GM19035 (cell line): ENCODE measurements at regions not wholly inside any gene's neighbourhood (a gene's known extent, or its start where the extent isn't known, plus 50 kb on each side); places are given as distances from the start of the nearest gene placed in this dataset.

Source experiments
- ATAC-seq: cut with Tn5 transposase; IDR thresholded peaks from one replicate; pipeline ENCODE4 v1.9.1; 2021; ENCODE audit not compliant: unreplicated experiment

DNA sequence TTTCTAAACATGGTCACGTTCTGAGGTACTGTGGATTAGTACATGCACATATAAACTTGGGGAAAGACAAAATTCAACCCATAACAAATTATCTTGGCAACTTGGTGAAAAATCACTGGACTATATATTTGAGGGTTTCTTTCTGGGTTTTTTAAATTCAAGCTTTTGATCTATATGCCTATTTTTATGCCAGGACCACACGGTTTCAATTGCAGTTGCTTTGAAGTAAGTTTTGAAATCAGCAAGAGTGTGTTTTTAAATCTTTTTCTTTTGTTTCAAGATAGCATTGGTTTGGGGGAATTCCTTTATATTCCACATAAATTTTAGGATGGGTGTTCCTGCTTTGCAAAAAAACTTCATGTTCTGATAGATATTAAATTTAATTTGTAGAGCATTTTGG is 406.4 kb upstream of the VWC2 start:
- ATAC-seq = no peak

DNA sequence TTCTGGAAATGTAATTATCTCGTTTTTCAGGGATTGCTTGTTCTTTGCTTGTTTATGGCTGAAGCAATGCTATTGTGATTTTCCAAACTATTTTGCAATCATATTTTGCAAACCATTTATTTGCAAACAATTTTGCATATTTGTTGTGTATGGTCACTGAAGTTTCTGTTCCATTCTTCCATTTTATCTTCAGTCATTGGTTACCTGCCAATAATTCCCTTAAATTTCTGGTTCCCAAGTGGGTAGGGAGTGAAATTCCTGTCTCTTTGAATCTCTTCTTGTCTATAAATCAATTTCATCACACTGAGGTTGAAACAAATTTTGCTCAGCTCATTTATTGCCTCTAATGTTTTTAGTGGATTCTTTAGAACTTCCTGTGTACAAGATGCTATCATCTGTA is 401.7 kb upstream of the VWC2 start:
- ATAC-seq = no peak

DNA sequence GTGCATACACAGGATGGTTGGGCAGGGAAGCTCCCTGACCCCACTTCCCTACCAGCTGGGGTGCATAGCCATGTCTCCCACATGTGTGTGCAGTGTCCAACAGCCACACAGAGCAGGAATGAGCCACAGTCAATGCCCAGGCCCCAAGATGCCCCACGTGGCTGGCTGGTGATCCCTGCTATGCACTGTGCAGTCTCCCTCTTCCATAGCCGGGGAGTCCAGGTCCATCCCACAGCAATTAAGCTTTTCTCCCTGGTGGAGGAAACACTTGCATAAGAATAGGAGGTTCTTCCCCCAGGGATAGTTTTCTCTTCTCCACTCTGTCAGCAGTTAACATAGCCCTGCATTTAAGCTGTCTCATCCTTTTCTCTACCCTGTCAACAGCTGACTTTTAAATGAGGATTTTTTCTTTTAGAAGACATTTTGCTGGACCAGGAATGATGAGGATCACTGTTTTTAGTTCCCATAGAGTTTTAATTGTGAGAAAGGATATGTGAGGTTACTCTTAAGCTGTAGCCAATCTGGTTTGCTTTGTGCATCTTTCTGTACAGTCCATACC is 396.5 kb upstream of the VWC2 start:
- ATAC-seq = no peak

DNA sequence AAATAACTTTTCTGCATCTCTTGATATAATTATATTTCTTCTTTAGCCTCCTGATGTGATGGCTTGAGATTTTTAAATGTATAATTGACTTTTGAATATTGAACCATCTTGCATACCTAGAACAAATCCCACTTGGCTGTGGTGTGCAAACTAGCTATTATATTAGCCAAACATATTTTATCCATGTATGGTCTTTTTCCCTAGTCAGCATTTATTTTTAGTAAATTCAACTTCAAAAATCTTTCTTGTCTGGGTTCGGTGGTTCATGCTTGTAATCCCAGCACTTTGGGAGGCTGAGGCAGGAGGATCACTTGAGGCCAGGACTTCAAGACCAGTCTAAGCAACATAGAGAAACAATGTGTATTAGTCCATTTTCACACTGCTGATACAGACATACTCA is 386.6 kb upstream of the VWC2 start:
- no peak for ATAC-seq

DNA sequence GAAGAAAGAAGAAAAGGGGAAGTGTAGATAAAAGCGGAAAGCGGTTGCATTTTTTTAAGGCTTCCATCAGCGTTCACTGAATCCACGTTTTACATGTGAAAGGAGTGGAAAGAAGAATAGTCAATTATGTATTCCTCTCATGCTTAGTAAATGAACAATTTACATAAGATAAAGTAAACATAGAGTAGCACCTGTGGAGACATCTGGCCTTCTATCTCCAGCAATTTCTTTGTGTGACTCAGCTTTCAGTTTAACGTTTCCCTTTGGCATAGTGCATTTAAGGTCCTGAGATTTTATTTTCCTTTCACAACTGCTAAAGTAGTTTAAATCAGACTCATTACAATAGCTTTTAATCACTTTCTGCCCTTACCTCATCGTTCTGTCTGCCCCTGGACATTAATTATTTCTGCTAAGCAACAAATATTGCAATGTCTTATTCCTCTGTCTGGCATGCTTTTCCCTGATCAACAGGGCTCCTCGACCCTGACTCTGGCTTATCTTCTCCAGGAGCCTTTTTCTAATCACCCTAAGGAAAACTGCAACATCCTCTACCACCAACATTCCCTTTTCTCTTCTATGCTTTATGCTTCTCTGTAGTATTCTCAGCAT is 383.5 kb upstream of the VWC2 start:
- no peak for ATAC-seq

DNA sequence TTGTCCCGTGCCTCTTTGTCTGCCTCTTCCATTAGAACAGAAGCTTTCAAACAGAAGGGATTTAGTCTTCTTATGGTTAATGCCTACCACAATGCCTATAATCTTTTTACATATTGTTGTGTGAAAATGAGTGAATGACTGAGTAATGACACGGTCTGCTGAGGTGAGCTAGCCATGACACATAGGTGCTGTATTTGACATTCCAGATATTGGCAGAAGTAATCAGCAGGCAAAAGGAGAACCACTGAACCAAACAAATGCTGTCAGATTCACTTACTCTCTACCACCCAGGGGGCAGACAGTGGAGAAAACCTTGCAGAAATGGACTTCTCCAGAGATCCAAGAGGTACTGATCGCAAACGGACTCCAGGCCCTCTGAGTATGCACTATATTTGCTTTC is 377.2 kb upstream of the VWC2 start:
- ATAC-seq = no peak

DNA sequence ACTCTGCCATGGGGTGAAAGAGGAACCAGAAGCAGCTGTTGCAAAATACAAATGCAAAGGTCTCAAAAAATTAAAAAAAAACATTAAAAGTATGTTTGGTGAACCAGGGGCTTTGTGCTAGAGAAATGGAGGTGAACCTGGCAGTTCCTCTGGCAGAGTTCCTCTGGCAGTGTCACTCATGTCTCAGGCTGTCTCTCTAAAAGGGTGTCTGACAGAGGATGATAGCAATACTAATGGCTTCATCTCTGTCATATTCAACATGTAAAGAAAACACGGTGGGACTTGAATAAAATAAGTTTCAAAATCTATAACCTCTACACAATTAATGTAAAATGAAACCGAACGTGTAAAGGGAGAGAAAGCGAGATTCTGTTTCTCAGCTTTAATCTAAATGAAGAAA is 375.7 kb upstream of the VWC2 start:
- ATAC-seq = no peak

DNA sequence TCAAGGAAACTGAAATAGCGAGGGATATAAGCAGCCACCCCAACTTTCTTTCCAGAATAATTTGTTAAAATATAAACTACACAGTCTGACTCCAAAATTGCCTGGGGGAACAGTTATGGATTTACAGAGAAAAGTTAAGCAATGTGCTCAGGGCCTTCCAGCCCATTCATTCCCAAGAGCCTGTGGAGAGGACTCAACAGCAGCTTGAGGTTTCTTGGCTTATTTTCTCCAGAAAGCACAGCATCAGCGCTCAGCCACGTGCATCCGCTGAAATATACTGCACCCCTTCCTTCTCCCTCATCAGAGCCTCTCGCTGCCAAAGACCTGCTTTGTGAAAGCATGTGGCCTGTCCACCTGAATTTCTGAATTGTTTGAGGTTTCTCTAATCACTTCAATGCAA is 375.2 kb upstream of the VWC2 start:
- ATAC-seq = no peak

DNA sequence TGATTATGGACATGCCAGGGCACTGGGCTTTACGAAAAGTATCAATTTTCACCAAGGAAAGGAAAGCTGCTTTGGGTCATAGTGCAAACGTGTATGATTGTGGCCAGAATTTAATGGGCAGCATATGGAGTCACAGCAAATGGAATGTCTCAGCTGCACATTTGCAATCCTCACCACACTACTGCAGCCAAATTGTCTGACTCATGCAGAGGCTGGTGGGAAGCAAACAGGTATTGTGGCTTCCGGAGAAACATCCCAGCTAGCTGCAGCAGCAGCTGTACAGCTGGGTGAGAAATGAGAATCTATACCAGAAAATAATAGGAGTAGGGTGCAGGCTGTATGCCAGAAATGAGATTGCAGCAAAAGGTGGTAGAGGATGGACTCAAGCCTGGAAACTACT is 374.7 kb upstream of the VWC2 start:
- no peak for ATAC-seq

DNA sequence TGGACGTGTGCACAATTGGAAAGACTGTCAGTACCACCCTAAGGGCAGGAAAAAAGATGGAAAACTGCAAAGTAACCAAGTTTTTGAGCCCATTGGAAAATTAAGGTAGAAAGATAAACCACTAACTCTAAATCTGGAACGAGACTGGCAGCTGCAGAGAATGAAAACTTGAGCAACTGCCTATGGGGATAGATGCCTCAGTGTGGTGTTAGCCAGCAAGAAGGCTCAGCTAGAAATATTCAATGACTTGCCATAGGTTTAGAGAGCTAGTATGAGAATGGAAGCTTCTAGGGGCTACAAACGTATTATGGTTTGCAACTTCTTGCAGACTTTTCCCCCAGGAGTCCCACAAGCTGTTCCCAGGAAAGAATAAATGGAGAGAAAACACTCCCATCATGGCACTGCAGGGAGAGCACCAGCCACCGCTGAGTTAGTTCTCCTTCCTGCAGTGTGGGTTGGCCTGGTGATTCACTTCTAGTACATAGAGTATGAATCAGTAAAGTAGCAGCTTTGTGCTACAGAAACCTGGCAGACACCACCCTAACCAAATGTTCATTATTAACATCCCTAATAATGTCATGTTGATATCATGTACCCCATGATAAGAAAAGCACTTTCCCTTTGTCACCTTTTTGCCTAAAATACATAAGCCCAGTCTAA is 372.4 kb upstream of the VWC2 start:
- no peak for ATAC-seq

DNA sequence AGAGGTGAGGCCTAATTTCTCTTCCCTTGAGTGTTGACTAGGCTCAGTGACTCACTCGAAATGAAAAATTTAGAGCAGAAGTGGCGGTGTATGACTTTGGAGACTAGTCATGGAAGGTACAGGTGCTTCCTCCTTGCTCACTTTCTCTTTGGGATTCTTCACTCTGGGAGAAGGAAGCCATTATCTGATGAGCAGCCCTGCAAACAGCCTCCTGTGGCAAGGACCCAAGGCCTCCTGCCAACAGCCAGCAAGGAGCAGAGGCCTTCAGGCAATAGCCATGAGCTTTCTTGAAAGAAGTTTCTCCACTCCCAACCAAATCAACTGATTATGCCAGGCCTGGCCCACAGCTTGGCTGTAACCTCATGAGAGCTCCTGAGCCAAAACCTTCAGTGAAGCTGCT is 369.6 kb upstream of the VWC2 start:
- no peak for ATAC-seq

DNA sequence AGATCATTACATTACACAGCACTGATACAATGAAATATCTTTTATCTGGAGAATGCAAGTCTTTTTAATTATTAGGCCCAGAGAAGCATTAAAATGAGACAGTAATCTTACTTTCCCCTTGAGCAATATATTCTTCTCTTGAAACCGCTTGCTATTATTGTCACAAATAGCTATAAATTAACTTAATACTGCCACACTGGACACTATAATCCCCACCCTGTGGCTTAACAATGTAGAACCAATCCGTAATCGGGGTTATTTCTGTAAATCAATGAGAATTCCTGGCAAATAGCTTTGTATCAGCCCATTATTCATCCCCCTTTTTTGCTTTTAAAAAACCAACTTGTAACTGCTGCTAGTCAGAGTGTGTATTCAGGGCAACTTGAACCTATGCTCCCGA is 366.2 kb upstream of the VWC2 start:
- ATAC-seq = no peak

DNA sequence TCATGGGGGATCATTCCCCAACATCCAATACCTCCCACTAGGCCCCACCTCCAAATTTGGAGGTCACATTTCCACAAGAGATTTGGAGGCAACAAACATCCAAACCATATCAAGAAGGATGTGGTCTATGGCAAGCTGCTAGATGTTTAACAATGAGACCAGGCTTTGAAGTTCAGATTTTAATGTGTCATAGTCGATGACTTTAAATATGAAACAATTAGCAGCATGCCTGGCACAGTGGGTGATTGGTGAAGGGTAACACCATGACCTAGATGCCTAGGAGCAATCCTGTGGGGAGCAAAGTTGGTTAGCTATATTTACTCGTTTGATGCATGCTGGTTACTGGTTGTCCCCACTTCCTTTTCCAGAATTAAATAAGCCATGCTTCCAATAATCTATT is 356.4 kb upstream of the VWC2 start:
- no peak for ATAC-seq

DNA sequence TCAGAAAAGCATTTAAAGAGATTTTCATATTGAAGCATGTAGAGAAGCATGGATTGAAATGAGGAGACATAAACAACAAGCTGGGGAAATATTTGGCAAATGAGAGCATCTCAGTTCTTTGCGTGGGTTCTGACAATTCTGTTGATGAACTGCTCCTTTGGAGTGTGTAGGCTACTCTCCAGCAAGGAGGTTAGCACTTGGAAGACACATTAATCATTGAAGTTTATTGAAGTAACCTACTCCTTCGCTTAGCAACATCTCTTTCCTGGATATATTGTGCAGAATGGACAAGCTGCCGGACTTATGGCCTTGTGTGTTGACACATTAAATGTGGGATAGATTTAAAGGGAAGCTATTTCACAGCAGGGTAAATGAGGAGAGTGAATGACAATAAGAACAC is 354.5 kb upstream of the VWC2 start:
- ATAC-seq = no peak

DNA sequence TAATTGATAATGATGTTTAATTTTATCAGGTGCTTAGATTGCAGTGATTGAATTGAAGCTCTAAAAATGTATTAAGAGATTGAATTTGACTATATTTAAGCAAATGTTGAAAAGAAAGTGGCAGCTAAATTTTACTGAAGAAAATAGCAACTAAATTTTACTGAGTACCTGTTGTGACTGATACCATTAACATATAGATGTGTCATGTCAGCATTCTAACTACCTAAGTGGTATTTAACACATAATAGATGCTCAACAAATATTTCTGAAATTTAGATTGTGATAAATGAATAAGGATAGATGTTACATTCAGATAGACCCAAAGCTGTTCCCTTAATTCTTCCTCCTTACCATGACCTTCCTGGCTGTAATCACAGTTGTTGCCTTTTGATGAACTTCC is 350.9 kb upstream of the VWC2 start:
- ATAC-seq = no peak

DNA sequence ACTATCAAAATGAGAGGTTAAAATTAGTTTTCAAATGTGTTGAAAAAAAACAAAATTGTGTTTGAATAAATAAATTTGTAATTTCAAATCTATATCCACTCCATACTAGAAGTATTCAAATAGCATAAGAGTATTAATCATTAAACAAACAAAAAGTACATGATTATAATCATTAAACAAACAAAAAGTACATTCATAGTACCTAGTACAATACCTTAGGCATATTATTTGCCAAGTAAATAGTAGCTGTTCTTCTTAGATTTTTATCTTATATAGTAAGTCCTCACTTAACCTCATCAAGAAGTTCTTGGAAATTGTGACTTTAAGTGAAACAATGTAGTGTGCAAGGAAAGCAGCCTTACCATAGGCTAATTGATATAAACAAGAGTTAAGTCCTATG is 349.3 kb upstream of the VWC2 start:
- no peak for ATAC-seq

DNA sequence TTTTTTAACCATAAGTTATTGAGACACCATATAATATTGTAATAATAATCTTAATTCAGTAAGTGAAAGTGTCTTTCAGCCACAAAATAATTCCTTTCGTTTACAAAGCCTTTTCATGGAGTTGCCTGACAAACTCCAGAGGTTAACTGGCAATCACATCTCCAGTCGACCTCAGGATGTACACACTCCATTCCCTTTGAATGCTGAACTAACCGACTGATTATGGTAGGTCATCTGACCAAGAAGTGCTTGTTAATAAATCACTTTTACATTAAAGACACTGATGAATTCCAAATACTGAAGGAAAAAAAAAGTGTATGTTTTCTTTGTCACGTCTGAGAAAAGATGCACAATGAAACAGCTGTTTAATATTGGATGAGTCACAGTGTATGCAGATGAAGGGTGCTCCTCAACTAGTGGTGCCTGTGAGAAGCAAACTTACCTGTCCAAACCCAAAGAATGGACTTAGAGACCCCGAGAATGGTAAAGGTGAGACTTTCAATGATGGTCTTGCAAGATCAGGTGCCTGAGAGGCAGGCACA is 348.1 kb upstream of the VWC2 start:
- ATAC-seq = no peak

DNA sequence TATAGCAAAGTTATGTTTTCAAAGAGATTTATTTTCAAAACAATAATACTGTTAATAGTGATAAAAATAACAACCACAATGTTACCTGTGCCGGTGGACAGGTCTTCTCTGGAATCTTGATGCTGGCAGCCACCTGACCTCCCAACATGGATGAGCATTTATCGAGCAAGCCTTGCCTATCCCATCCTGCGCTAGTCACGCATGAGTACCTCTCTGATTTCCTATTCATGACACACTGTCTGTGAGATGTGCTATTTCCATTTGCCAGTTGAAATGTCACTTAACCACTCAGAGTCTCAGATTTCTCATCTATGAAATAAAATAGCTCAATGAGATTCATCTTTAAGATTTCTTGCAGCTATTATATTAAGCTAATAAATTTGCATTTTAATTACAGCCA is 341.2 kb upstream of the VWC2 start:
- ATAC-seq = no peak

DNA sequence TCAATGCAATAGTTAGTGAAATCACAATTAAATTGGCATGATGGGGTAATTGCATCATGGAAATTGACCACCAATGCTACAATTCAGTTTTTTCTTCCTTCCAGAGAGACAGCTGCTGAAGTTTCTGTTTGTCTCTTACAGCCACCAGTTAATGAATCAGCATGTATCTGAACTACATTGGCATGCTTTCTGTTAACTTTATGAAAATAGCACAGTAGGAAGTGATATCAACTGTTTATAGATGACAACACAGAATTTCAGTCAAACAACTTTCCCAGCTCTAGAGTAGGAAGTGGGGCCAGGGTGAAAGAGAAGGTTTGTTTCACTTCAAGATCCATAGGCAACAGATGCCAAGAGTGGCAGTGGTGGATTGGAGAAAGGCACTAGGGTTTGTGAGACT is 339.6 kb upstream of the VWC2 start:
- ATAC-seq = no peak

DNA sequence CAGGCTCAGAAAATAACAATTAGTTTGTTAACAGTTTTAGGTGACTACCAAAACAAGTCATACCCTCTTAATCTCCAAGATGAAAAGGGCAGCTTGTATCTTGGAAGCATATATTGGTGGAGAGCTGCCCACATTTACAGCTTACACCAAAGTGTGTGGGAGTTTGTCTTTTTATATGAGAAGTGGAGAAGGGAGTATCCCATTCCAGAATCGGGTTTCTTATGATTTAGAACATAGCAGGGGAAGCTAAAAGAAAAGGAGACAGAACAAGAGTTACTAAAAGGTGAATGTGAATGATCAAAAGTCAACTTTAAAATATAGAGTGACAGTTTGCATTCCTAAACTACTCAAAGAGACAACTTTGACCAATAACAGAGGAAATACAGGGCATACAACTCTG is 338.6 kb upstream of the VWC2 start:
- ATAC-seq = no peak

DNA sequence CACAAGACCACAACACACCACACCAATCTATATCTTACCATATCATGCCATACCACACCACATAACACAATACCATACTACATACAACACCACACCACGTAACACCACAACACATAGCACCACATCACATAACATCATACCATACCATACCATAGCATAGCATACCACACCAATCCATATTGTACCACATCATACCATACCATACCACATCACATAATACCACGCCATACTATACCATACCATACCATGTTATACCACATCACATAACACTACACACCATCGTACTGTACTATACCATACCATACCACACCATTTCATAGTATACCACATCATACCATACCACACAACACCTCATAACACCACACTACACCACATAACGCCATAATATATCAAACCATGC is 335.2 kb upstream of the VWC2 start:
- ATAC-seq = no peak

DNA sequence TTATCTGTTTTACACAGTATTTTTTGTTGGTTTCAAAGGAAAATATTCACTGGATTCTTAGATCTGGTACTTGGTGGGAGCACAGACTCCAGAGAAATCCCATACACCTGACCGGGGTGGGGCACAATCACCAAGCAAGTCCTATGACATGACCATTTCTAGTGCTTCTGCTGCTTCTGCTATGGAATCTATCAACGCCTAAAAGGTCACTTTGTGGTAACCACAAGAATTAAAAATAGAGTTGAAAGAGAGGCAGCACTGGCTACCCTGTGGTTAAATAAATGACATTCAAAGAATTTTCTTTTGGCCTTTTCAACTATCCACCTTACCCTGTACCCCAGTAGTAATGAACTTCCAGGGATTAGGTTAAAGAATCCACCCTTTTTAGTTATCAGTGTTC is 329.9 kb upstream of the VWC2 start:
- ATAC-seq = no peak

DNA sequence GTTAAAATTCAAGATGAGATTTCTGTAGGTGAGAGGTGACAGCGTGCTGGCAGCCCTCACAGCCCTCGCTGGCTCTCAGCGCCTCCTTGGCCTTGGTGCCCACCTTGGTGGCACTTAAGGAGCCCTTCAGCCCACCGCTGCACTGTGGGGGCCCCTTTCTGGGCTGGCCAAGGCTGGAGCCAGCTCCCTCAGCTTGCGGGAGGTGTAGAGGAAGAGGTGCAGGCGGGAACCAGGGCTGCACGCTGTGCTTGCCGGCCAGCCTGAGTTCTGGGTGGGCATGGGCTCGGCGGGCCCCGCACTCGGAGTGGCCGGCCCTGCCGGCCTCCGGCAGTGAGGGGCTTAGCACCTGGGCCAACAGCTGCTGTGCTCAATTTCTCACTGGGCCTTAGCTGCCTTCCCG is 320.0 kb upstream of the VWC2 start:
- ATAC-seq = no peak
